PC-9 (cell line): ENCODE measurements at regions not wholly inside any gene's neighbourhood (a gene's known extent, or its start where the extent isn't known, plus 50 kb on each side); places are given as distances from the start of the nearest gene placed in this dataset.

Experiments
- BruUV-seq: library from RNA; stranded (reverse); fragments of 400-500 nt; replicated peaks from 2 replicates; lab custom pipeline; 2021; lab: Mats Ljungman, UMichigan
- CTCF ChIA-PET: fragments of 300-600 bp; sonication (Branson Sonifier 250); formaldehyde crosslinking; loops from one replicate; lab custom pipeline; 2022; ENCODE audit warnings: antibody characterized with exemption; lab: Charles Lee
- POLR2A ChIA-PET: fragments of 300-600 bp; sonication (Branson Sonifier 250); formaldehyde crosslinking; loops from one replicate; lab custom pipeline; 2022; ENCODE audit warnings: antibody characterized with exemption; ENCODE audit not compliant: unreplicated experiment; lab: Charles Lee
- DNase-seq, 2 experiments: peaks; one replicate each; pipeline versions ENCODE4 v3.0.0 to v3.0.0-alpha.2; 2015 to 2022; ENCODE audit warnings: mixed read lengths in 1 of 2
- H2AFZ ChIP-seq: fragments of 200-600 bp; sonication (generic); 2 replicates; pipeline ENCODE4 v1.8.1; 2017; ENCODE audit warnings: antibody characterized with exemption
- H3F3A ChIP-seq: fragments of 200-600 bp; sonication (generic); 2 replicates; pipeline ENCODE4 v1.8.1; 2017; ENCODE audit warnings: antibody characterized with exemption, mild to moderate bottlenecking, low read depth; ENCODE audit not compliant: insufficient read depth
- H3K27ac ChIP-seq: fragments of 200-600 bp; sonication (generic); 2 replicates; pipeline ENCODE4 v1.6.1; 2016; ENCODE audit warnings: mixed run types
- H3K27me3 ChIP-seq: fragments of 200-600 bp; sonication (generic); 2 replicates; pipeline ENCODE4 v1.6.1; 2016; ENCODE audit warnings: low read depth, mixed run types; ENCODE audit not compliant: insufficient read depth
- H3K36me3 ChIP-seq: fragments of 200-600 bp; sonication (generic); 2 replicates; pipeline ENCODE4 v1.6.1; 2016; ENCODE audit warnings: low read depth, mixed run types
- H3K4me1 ChIP-seq: fragments of 200-600 bp; sonication (generic); replicated peaks from 2 replicates; pipeline ENCODE4 v1.6.1; 2016; ENCODE audit warnings: mixed run types; ENCODE audit not compliant: insufficient read depth
- H3K4me2 ChIP-seq: fragments of 200-600 bp; sonication (generic); 2 replicates; pipeline ENCODE4 v1.6.1; 2017; ENCODE audit warnings: mixed run types
- H3K4me3 ChIP-seq: fragments of 200-600 bp; sonication (generic); 2 replicates; pipeline ENCODE4 v1.6.1; 2016; ENCODE audit warnings: mixed run types
- H3K79me2 ChIP-seq: fragments of 200-600 bp; sonication (generic); 2 replicates; pipeline ENCODE4 v1.6.1; 2017; ENCODE audit warnings: low read depth, mixed run types
- H3K9me2 ChIP-seq: fragments of 200-600 bp; sonication (generic); 2 replicates; pipeline ENCODE4 v1.8.1; 2017; ENCODE audit warnings: mild to moderate bottlenecking; ENCODE audit not compliant: insufficient read depth
- H3K9me3 ChIP-seq: fragments of 200-600 bp; sonication (generic); 2 replicates; pipeline ENCODE4 v1.8.1; 2016; ENCODE audit warnings: low read depth; ENCODE audit not compliant: insufficient read depth
- H4K20me1 ChIP-seq: fragments of 200-600 bp; sonication (generic); 2 replicates; pipeline ENCODE4 v1.8.1; 2017; ENCODE audit not compliant: insufficient read depth
- EZH2 ChIP-seq: fragments of 200-600 bp; sonication (generic); IDR thresholded peaks from 2 replicates; pipeline ENCODE4 v1.8.0; 2017; ENCODE audit warnings: antibody characterized with exemption, low read depth
- intact Hi-C: fragments of 100-400 bp; cut with micrococcal nuclease; formaldehyde crosslinking; loops from one replicate; pipeline ENCODE4 v1.10.0; 2022; ENCODE audit not compliant: unreplicated experiment
- TF ChIP-seq, protein P1 (sequence below): fragments of 200-600 bp; sonication (generic); conservative IDR thresholded peaks from 2 replicates; pipeline ENCODE4 v1.6.1; 2017; ENCODE audit warnings: mixed run types, antibody characterized with exemption, mild to moderate bottlenecking, moderate library complexity

DNA sequence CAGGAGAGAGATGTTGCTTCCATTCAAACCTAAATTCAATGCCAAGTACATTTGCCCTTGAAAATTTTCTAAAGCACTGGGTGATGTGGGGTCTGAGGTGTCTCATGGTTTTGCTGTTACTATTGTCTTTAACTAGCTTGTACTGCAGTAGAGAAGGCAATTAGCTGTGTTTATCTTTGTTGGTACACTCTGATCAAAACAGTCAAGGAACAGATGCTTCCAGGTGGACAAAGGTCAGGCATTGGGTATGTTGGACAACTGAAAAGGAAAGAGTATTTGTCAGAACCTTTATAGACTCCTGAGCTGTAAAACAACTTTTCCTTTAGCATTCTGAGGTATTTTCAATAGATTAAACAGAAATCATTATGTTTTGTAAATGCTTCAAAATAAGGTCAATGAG is 2228.7 kb upstream of the WWC1 start:
- ChIA-PET CTCF (interaction anchor here (0.6 kb wide), 1 partner anchor 12 kb away, joined by 3 read pairs; no protein-coding TSS in a partner anchor), POLR2A (no interaction called here)
- Histone ChIP-seq H3K4me3 (no peak overlapping the region), H3K27me3 (no peaks in the 10 kb centered on the region), H3K9me2 (no peaks in the 10 kb centered on the region), H3K4me2 (no peak overlapping the region), H3K4me1 (no peaks in the 10 kb centered on the region), H3K9me3 (no peaks in the 10 kb centered on the region), H3K36me3 (no peaks in the 10 kb centered on the region), H2AFZ (no peak overlapping the region), H3F3A (no peaks in the 10 kb centered on the region), H4K20me1 (no peaks in the 10 kb centered on the region), H3K27ac (no peak overlapping the region), H3K79me2 (no peaks in the 10 kb centered on the region)
- no TSS peak for BruUV-seq
- no peak for DNase-seq
- intact Hi-C loops, result no loop called here
- TF ChIP-seq, protein P1, sequence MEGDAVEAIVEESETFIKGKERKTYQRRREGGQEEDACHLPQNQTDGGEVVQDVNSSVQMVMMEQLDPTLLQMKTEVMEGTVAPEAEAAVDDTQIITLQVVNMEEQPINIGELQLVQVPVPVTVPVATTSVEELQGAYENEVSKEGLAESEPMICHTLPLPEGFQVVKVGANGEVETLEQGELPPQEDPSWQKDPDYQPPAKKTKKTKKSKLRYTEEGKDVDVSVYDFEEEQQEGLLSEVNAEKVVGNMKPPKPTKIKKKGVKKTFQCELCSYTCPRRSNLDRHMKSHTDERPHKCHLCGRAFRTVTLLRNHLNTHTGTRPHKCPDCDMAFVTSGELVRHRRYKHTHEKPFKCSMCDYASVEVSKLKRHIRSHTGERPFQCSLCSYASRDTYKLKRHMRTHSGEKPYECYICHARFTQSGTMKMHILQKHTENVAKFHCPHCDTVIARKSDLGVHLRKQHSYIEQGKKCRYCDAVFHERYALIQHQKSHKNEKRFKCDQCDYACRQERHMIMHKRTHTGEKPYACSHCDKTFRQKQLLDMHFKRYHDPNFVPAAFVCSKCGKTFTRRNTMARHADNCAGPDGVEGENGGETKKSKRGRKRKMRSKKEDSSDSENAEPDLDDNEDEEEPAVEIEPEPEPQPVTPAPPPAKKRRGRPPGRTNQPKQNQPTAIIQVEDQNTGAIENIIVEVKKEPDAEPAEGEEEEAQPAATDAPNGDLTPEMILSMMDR, result no peak
- no peak for TF ChIP-seq EZH2

DNA sequence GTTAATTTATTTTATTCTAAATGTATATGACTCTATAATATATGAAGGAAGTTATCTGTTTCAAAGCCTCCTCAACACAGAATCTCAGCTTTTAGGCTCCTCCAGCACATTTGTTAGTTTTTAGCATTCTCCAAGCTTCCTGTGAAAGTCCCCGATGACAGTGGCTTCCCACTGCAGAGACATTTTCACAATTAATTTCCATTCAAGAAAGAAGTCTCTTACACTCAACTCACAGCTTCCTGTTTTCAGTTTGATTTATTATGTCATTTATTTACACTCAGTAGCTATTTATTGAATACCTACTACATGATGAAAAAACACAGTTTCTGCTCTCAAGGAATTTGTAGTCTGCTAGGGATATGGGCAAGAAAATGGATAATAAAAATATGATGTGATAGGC is 2228.2 kb upstream of the WWC1 start:
- Histone ChIP-seq H3K4me1 (no peaks in the 10 kb centered on the region), H3F3A (no peaks in the 10 kb centered on the region), H3K27me3 (no peaks in the 10 kb centered on the region), H3K36me3 (no peaks in the 10 kb centered on the region), H3K79me2 (no peaks in the 10 kb centered on the region), H3K9me3 (no peaks in the 10 kb centered on the region), H2AFZ (no peak overlapping the region), H4K20me1 (no peaks in the 10 kb centered on the region), H3K4me3 (no peak overlapping the region), H3K4me2 (no peak overlapping the region), H3K9me2 (no peaks in the 10 kb centered on the region), H3K27ac (no peak overlapping the region)
- BruUV-seq, result no TSS peak
- intact Hi-C loops, result no loop called here
- POLR2A ChIA-PET, result no interaction called here
- TF ChIP-seq, protein P1, result no peak
- TF ChIP-seq EZH2, result no peak
- no peak for DNase-seq
- CTCF ChIA-PET, result no interaction called here

DNA sequence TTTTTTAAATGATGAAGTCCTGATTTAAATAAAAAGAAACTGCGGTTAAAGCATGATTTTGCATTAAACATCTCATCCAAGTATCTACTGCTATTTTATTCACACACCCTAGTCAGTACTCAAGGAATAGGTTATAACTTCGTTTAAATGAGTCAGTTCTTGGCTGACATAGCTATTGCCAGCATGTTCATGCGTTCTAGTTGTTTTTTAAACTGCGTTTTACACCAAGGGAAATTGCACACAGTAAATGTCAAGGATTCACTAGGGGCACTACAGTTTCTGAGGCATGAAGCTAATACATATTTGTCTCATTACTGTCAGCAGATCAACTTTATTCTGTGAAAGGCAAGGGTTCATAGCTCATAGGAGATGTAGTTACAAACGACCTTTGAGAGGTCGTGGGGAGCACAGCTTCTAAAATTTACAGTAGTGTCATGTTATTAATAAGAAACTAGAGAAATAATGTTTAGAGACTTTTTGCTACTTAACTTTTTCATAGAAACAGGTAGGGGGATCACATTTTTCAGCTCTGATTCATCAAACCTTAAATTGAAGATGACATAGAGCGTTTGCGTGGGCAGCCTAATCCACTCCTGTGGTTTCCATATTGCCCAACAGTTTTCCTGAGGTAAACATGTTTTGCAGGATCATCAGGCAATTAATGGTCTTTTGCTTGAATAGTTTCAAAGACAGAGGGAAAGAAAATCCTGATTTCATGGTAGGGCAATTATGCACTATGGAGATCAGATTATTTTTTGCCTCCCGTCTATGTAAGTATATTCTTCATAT is 2222.7 kb upstream of the WWC1 start:
- Histone ChIP-seq H3K36me3 (no peaks in the 10 kb centered on the region), H3K9me2 (no peaks in the 10 kb centered on the region), H3K4me1 (no peaks in the 10 kb centered on the region), H3K27ac (no peak overlapping the region), H3F3A (no peaks in the 10 kb centered on the region), H4K20me1 (no peaks in the 10 kb centered on the region), H3K27me3 (no peaks in the 10 kb centered on the region), H2AFZ (no peak overlapping the region), H3K4me2 (no peak overlapping the region), H3K79me2 (no peaks in the 10 kb centered on the region), H3K4me3 (no peak overlapping the region), H3K9me3 (no peaks in the 10 kb centered on the region)
- BruUV-seq, result no TSS peak
- TF ChIP-seq, protein P1, result no peak
- no peak for TF ChIP-seq EZH2
- ChIA-PET POLR2A (no interaction called here), CTCF (no interaction called here)
- no peak for DNase-seq
- intact Hi-C loops, result no loop called here
